ENCODE measurements at regions not wholly inside any gene's neighbourhood (a gene's known extent, or its start where the extent isn't known, plus 50 kb on each side); places are given as distances from the start of the nearest gene placed in this dataset.

GRCh38 chr4:10184041-10184440 lies 67.4 kb upstream of the WDR1 start:
- no TSS peak for BruUV-seq (replicated peaks)
- POLR2A ChIA-PET (ENCODE audit: unreplicated experiment): no interaction called here

More at GRCh38 chr4:10184041-10184440, 67.4 kb upstream of the WDR1 start:
- Histone ChIP-seq H4K5ac (ENCODE audit: low read depth, low read length) (no peak overlapping the region; the same call in 1 of the 2 replicates), H2BK20ac (ENCODE audit: low read depth, low read length) (no peak overlapping the region; the same call in 1 of the 2 replicates), H4K20me1 (ENCODE audit: insufficient read depth, low read length) (no peaks in the 10 kb centered on the region), H3K4me3 (ENCODE audit: insufficient read depth, low read depth, low read length) (no peak overlapping the region), H3K4me2 (ENCODE audit: low read depth, low read length) (peak overlapping the region; percentile 17; the same call in 1 of the 2 replicates), H3K14ac (replicated peaks; ENCODE audit: low read depth, low read length) (no peak overlapping the region), H3K9ac (ENCODE audit: low read depth, low read length) (no peak overlapping the region), H3K4me1 (ENCODE audit: control insufficient read depth, insufficient read depth, low read length) (peaks cover 11% of the 10 kb centered on the region; the same call in 1 of the 2 replicates), H3K18ac (ENCODE audit: low read depth, low read length) (peak overlapping the region; percentile 52; the same call in 1 of the 2 replicates), H4K91ac (ENCODE audit: insufficient read depth, low read depth, low read length) (peak overlapping the region; percentile 47), H3K9me1 (ENCODE audit: insufficient read depth, low read length) (0 out of 2 replicates have a peak, but pooled peaks cover 4% of the 10 kb centered on the region), H4K8ac (ENCODE audit: low read depth in 2 of 2, low read length in 2 of 2) (peak overlapping the region in 1 of 2 experiments; percentile 1; a peak in 1 of 4 replicates), H2AK9ac (replicated peaks; ENCODE audit: low read depth, low read length, poor library complexity) (no peak overlapping the region), H2BK5ac (ENCODE audit: low read depth, low read length, poor library complexity, severe bottlenecking) (peak overlapping the region; percentile 61), H3K23ac (ENCODE audit: low read depth, low read length) (no peak overlapping the region), H3K56ac (ENCODE audit: extremely low read depth, insufficient read depth, low read length) (no peak overlapping the region), H3K4ac (ENCODE audit: low read depth, low read length) (no peak overlapping the region), H2BK120ac (ENCODE audit: low read depth, low read length) (no peak overlapping the region), H2BK15ac (ENCODE audit: low read depth, low read length) (no peak overlapping the region), H3K27ac (ENCODE audit: insufficient read depth, low read length) (no peak overlapping the region), H2AK5ac (ENCODE audit: low read depth, low read length) (no peak overlapping the region), H2AFZ (replicated peaks; ENCODE audit: low read length, poor library complexity) (no peak overlapping the region), H3K36me3 (ENCODE audit: control insufficient read depth, insufficient read depth, low read length) (no peaks in the 10 kb centered on the region), H3K79me1 (ENCODE audit: low read depth in 1 of 2, low read length in 2 of 2) (no peaks in the 10 kb centered on the region), H3K9me3 (ENCODE audit: control insufficient read depth, insufficient read depth, low read length) (no peaks in the 10 kb centered on the region), H3K27me3 (ENCODE audit: control insufficient read depth, insufficient read depth, low read length) (no peaks in the 10 kb centered on the region)
- ATAC-seq (ENCODE audit: low read depth) (no peak), DNase-seq (peak; percentile 29)
- dilution Hi-C loops (cut with HindIII; ENCODE audit: low sequenced_read_pairs, unreplicated experiment) (no loop called here), in situ Hi-C loops (cut with MboI; ENCODE audit: low sequenced_read_pairs) (loop anchor here (25.0 kb wide), 1 partner anchor 97 kb away; no protein-coding TSS in a partner anchor), intact Hi-C loops (cut with micrococcal nuclease) (no loop called here)
- WGBS, 2 experiments (ENCODE audit: extremely low coverage in 2 of 2, insufficient read length in 1 of 2): no CpG with 5 or more reads among the region's 5 CpGs
- TF ChIP-seq USF2 (IDR thresholded peaks at IDR 0.05; ENCODE audit: low read depth, low read length) (no peak), CEBPB (IDR thresholded peaks at IDR 0.05; ENCODE audit: low read depth, low read length) (peak; percentile 48; the same call in 1 of the 2 replicates), MAFK (IDR thresholded peaks at IDR 0.05; ENCODE audit: low read depth, low read length) (peak; percentile 76)
- CTCF ChIA-PET: no interaction called here
